ENCODE measurements at regions not wholly inside any gene's neighbourhood (a gene's known extent, or its start where the extent isn't known, plus 50 kb on each side); places are given as distances from the start of the nearest gene placed in this dataset.

GRCh38 chr6:74925683-74926082 is 280.2 kb downstream of the COL12A1 start:
- no peak for DNase-seq (ENCODE audit: low read depth)
- TF ChIP-seq, protein P1, sequence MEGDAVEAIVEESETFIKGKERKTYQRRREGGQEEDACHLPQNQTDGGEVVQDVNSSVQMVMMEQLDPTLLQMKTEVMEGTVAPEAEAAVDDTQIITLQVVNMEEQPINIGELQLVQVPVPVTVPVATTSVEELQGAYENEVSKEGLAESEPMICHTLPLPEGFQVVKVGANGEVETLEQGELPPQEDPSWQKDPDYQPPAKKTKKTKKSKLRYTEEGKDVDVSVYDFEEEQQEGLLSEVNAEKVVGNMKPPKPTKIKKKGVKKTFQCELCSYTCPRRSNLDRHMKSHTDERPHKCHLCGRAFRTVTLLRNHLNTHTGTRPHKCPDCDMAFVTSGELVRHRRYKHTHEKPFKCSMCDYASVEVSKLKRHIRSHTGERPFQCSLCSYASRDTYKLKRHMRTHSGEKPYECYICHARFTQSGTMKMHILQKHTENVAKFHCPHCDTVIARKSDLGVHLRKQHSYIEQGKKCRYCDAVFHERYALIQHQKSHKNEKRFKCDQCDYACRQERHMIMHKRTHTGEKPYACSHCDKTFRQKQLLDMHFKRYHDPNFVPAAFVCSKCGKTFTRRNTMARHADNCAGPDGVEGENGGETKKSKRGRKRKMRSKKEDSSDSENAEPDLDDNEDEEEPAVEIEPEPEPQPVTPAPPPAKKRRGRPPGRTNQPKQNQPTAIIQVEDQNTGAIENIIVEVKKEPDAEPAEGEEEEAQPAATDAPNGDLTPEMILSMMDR (IDR thresholded peaks at IDR 0.05; ENCODE audit: insufficient read depth, low read depth, low read length) = no peak
- H3K4me3 ChIP-seq (ENCODE audit: low read depth, low read length) = no peak overlapping the region

DNA sequence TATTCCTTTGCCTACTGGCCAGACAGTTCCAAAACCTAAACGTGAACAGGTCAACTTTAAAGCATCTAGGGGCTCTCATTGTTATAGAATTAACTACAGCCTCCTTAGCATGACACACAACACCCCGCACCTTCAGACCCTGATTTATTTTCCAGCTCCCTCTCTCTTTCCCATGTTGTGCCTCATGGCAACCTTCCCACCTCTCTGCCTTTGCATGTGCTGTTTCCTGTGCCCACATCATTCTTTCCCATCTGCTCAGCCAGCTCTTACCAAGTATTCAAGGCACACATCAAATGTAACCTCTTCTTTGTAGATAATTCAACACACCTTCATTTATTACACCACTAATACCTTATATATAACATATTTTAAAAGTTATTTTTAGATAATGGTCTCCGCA is 291.0 kb downstream of the COL12A1 start:
- no peak for DNase-seq (ENCODE audit: low read depth)
- TF ChIP-seq, protein P1 (IDR thresholded peaks at IDR 0.05; ENCODE audit: insufficient read depth, low read depth, low read length) = no peak

DNA sequence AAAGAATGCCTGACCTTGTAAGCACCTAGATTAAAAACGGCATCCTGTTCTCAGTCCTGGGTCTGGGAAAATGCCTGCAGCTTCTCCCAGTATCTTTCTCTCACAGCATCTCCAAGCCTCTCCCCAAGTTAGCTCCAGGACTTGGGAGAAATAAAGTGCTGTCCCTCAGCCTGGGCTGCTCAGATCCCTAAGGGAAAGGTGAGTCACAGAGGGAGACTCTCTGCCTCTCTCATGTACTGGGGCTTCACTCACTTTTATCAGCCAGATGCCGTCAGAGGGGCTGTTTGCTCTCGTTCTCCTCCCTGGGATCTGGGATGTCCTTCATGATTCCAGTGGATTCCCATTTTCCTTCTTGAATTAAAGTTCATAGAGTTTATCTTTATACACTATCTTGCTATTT is 293.6 kb downstream of the COL12A1 start:
- no peak for DNase-seq (ENCODE audit: low read depth)
- H3K4me3 ChIP-seq (ENCODE audit: low read depth, low read length) = no peak overlapping the region
- TF ChIP-seq, protein P1 (IDR thresholded peaks at IDR 0.05; ENCODE audit: insufficient read depth, low read depth, low read length) = no peak

More for the DNA sequence above, 291.0 kb downstream of the COL12A1 start:
- no peak overlapping the region for H3K4me3 ChIP-seq (ENCODE audit: low read depth, low read length)

- TF ChIP-seq, protein P1 (IDR thresholded peaks at IDR 0.05; ENCODE audit: insufficient read depth, low read depth, low read length) = no peak
- DNase-seq (ENCODE audit: low read depth) = no peak
- no peak overlapping the region for H3K4me3 ChIP-seq (ENCODE audit: low read depth, low read length)
Measured at GRCh38 chr6:74902846-74903245, 303.0 kb downstream of the COL12A1 start.

GRCh38 chr6:74902089-74902488 is 303.8 kb downstream of the COL12A1 start:
- TF ChIP-seq, protein P1 (IDR thresholded peaks at IDR 0.05; ENCODE audit: insufficient read depth, low read depth, low read length) = no peak
- DNase-seq (ENCODE audit: low read depth) = no peak
- H3K4me3 ChIP-seq (ENCODE audit: low read depth, low read length) = no peak overlapping the region

GRCh38 chr6:74901576-74901975 is 304.3 kb downstream of the COL12A1 start:
- H3K4me3 ChIP-seq (ENCODE audit: low read depth, low read length) = no peak overlapping the region
- TF ChIP-seq, protein P1 (IDR thresholded peaks at IDR 0.05; ENCODE audit: insufficient read depth, low read depth, low read length) = no peak
- no peak for DNase-seq (ENCODE audit: low read depth)

DNA sequence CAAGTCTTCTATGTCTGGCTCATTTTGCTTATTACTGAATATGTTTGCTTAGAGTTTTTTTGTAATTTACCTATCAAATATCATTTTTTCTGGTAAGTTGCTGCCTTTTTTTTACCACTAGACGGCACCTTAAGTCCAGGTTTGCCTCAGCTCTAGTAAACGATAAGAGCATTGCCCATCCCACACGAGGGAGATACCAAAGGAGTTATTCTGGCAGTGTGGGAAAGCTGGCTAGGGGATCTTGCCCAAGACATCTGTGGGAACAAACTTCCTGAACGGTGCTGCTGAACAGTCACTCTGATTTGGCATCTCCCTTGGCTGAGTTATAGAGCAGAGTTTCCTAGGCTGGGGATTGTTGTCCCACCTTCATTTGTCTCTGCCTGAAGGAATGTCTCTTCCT is 306.4 kb downstream of the COL12A1 start:
- TF ChIP-seq, protein P1 (IDR thresholded peaks at IDR 0.05; ENCODE audit: insufficient read depth, low read depth, low read length) = peak; percentile 58
- peak; percentile 65 for DNase-seq (ENCODE audit: low read depth)
- H3K4me3 ChIP-seq (ENCODE audit: low read depth, low read length) = no peak overlapping the region

Measured in fibroblast of villous mesenchyme (primary cell).